ENCODE measurements at regions not wholly inside any gene's neighbourhood (a gene's known extent, or its start where the extent isn't known, plus 50 kb on each side); places are given as distances from the start of the nearest gene placed in this dataset.

DNA sequence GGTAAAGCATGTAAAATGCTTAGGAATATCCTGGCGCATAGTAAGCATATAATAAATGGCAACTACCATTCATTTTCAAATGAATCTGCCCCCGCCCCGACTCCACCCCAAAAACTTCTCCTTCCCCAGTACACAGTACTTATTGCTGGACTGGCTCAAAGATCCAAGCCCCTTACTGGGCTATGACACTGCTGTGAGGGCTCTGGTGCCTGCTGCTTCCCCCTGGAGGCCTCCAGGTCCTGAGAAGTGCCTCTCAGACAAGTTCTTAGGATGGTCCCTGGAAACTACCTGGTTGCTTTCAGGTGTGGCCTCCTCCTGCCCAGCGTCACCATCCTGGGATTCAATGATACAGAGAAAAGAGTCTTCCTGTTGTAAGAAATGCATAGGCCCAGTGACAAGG lies 190.6 kb upstream of the NTM start:
- DNase-seq (ENCODE audit: low read depth, low spot score): no peak
- H3K27ac ChIP-seq: no peak overlapping the region

DNA sequence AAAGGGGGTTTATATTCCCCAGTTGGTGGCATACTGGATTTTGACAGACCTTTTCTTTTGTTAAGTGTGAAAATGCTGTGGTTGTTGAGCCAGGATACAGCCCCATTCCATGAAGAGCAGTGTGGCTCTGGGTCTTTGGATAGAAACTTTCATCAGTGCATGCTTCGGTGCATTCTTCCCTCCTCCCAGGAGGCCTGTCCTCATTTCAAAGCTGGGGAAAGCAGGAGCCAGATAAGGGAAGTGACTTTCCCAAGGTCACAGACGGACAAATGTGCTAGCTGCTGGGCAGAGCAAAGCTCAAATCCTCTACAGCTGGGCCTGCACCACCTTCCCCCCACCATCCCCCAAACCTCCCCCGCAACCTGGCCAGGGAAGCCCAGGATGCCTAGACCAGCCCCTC lies 184.5 kb upstream of the NTM start:
- DNase-seq (ENCODE audit: low read depth, low spot score): no peak

DNA sequence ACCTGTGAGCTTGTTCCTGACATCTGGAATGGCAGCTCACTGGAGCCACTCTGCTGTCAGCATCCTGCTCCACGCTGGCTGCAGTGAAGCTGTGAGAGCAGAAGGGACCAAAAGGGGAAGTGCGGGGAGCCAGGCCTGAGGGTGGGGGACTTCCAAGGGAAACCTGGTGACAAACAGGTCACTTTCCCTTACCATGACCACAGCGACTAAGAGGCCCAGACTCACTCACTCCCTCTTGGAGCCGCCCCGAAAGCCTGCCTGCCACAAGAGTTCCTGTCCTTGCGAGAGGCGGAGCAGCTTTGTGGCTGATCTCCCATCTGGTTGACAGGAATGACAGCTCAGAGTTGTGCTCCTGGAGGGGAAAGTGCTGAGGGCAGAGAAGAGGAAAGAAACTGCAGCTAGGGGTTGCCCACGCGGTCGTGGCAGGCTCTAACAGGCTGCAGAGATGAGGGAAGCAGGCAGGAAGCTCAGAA lies 183.8 kb upstream of the NTM start:
- H3K27ac ChIP-seq: no peak overlapping the region
- no peak for DNase-seq (ENCODE audit: low read depth, low spot score)

More for the DNA sequence above, 184.5 kb upstream of the NTM start:
- H3K27ac ChIP-seq: no peak overlapping the region

DNA sequence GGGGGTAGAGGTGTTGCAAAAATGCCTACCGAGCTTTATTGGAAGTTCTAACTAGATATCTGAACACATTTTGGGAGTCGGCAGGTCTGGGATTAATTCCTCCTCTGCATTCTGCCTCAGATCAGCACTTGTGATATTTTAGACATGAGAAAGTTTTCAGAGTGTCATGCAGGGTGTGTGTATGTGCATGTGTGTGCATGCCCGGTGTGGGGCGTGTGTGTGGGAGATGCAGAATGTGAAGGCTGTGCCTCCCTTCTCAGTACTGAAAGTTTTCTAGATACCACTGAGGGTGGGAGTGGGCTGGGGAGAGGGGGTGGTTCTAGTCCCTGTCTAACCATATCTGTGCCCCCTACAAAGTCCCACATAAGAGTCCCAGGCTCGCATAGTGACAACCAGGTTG lies 180.0 kb upstream of the NTM start:
- H3K27ac ChIP-seq: no peak overlapping the region
- DNase-seq (ENCODE audit: low read depth, low spot score): no peak

DNA sequence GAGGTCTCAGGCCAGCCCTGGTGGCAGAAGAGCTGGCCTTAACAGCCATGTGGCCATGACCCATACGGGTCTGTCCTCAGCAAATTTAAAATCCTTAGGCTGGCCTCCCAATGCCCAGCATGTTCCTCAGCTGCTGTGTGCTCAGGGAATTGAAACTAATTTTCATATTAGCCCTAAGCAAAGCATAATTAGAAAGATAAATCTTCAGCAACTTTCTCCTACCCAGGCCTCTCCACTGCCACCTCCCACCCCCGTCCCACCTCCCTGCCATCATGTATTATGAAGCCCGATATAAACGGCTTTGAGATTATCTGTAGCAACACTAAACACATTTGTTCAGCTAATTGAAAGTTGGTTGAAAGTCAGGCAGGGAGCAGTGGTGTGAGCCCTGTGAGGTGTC lies 178.8 kb upstream of the NTM start:
- DNase-seq (ENCODE audit: low read depth, low spot score): no peak
- no peak overlapping the region for H3K27ac ChIP-seq

DNA sequence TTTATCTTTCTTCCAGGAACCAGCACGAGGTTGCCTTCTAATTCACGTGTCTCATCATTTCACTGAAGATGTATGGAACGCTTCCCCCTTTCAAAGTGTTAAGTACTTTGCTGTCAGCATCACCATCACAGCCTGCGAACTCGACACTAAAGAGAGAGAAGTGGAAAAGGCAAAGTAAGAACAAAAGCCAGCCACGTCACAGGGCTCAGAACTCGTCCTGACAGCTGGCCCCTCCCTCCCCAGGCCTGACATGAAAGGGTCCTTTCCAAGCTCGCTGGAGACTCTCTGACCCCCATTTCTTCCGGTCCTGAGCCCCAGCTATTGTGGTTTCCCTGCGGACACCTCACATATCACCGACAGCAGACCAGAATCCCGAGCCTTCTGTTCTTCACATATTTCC lies 177.8 kb upstream of the NTM start:
- no peak for DNase-seq (ENCODE audit: low read depth, low spot score)
- H3K27ac ChIP-seq: no peak overlapping the region

DNA sequence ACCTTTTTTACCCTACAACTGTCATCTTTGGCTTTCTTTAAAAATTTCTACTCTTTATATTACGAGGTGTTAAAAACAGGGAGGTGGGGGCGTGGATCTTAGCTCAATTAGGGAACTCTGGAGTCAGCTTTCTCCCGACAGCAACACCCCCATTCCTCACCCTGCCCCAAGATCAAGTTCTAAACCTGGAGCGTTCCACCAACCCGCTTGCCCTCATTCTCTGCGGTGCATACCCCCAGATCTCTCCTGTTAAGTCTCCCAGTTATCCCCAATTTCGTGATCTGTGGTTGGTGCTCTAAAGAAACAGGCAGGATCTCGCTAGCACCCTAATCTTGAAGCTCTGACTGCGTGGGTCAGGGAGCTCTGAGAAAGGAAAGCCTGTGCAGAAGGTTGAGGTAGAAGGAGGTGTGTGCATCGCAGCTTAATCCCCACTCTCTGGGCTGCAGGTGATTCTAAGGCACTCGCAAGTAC lies 177.3 kb upstream of the NTM start:
- H3K27ac ChIP-seq: no peak overlapping the region
- DNase-seq (ENCODE audit: low read depth, low spot score): no peak

DNA sequence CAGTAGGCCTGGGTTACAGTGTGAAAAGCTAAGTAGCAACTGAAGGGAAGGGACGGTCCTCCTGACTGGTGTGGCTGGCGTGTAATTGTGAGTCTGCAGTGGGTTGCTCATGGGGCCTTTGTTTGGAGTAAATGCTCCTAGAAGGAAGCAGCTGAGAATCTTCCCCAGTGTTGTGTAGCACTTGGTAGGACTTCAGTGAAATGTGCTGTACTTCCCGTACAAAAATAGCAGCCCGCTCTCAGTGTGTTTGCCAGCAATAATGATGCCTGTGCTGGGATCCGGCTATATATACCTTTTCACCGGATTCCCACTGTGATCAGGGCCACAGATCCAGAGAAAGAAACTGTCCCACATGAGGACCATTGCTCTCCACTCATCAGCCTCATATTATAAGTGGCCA lies 175.7 kb upstream of the NTM start:
- no peak for DNase-seq (ENCODE audit: low read depth, low spot score)
- H3K27ac ChIP-seq: no peak overlapping the region

DNA sequence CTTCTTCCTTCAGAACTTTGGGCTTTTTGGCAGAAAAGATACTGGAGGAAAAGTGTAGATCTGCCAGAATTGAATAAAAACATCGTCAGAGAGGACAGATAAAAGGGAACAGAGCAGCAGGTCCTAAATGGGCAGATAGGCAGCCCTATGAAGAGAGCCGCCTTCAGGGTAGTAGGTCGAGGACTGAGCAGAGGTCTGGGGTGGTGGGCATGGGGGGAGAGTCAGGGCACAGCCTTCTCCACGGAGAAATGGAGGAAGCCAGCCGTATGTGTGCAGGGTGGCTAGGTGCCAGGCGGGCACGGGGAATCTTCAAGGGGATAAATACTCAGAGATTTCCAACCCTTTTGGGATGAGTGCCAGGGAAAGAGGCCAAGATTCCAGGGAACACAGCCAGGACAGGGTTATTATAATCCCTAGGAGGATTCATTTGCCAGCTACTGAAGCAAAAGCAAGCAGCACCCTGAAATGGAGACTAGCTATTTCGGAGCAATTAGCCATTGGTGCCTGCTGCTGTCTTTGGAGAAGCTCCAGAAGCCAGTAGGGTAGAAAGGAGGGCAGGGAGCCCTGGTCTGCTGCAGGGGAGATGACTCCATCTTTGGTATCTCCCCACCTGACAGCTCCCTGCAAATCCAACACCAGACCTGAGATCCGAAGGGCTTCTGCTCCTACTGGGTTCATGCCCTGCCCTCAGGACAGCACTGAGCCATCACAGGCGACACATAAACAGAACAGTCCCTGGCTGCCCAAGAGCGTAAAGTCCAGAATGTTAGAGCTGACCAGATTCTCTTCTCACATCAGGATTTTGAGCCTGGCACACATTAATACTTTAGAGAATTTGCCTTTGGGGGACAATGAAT lies 174.5 kb upstream of the NTM start:
- H3K27ac ChIP-seq: no peak overlapping the region
- no peak for DNase-seq (ENCODE audit: low read depth, low spot score)

DNA sequence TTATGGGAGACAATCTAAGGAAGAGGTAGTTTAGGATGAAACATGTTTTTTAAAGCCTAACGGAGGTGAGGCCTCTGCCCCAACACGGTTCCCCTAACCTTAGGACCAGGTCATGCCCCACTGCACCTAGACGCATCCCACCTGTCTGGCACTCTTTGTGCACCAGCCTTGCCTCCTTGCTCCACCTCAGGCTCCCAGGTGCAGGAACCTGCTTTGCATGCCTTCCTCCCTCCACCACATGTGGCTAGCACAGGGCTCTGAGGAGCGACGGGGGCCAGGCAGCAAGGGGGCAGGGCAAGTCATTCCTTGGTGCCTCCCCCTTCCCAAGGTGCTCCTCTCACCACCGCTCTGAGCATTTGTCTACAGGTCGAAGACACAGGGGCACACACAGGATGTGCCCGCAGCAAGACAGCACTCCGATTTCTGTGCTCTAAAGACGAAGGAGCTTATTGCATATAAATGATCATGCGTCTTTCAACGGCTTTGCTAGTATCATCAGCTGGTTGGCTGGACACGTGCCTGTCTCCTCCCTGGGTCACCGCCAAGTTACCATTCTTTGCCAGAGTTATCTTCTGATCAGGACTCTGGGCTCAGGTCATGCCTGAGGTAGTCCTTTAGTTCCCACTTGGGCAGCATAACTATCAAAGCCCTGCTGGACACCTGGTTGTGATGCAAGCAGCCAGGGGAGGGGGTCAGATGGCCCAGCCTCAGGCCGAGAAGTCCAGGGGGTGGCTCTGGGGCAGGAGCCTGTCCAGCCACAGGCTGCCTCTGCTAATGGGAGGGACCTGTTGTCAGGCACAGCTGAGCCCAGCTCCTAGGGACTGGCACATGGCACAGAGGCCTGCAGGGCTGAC lies 172.0 kb upstream of the NTM start:
- no peak overlapping the region for H3K27ac ChIP-seq
- DNase-seq (ENCODE audit: low read depth, low spot score): no peak

DNA sequence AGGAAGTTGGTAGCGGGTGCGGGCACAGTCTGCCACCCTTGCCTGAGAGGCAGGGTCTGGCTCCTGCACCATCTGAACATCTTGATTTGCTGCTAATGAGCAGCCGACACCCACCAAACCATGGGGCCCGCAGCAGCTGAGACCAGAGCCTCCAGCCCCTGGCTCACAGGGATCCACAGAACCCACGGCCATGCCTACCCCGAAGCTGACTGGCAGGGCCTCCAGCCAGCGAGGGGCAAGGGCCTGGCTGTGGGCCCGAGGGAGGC lies 171.5 kb upstream of the NTM start:
- no peak for DNase-seq (ENCODE audit: low read depth, low spot score)
- no peak overlapping the region for H3K27ac ChIP-seq

DNA sequence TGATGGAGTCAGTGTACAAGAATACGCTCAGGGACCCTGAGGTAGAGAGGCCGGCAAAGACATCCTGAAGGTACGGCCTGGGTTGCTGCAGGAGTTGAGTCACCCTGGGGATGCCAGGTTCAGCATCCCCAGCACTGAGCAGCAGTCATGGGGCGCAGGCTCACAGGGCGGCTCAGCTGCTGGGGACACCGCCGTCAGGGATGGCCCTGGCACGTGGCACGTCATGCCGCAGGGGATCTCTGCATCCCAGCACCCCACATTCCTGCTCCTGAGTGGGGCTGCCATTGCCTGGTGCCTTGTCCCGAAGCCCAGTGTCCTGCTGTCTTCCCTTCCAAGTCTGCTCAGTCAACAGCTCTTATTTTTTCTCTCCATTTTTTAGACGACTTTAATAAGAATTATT lies 168.7 kb upstream of the NTM start:
- H3K27ac ChIP-seq: no peak overlapping the region
- no peak for DNase-seq (ENCODE audit: low read depth, low spot score)

DNA sequence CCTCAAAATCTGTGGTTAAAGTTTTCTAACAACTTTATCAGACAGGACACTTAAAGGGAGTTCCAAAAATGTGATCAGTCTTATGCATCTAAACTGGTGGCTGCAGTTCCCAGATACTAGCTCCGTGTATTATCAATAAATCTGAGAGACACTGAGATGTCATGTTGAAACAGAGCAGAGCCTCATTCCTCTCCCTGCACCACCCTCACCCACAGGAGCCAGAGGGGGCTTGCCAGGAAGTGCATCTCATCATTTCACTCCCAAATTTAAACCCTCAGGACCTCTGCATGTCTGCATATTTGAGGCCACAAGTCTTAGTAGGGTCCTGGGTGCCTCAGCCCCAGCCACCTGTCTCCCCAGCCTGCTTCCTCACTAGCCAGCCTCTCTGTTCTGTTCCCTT lies 167.4 kb upstream of the NTM start:
- no peak for DNase-seq (ENCODE audit: low read depth, low spot score)
- H3K27ac ChIP-seq: no peak overlapping the region

DNA sequence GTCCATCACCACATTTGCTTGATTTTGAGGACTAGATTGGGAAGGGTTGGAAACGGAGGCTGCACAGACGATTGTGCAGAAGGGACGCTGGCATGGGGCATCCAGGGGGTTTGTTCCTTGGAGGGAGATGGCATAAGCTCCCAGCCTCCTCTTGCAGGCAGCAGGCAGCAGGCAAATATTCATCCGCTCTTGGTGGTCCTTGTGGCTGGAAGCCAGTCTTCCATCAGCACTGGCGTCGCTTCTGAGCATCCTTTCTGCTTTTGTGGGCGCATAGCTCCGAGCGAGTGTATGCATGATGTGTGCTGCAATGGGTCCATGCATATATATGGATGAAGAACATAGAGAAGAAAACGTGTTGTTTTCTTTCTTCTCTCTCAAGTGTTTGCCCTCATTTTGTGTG lies 166.1 kb upstream of the NTM start:
- no peak overlapping the region for H3K27ac ChIP-seq
- DNase-seq (ENCODE audit: low read depth, low spot score): no peak

DNA sequence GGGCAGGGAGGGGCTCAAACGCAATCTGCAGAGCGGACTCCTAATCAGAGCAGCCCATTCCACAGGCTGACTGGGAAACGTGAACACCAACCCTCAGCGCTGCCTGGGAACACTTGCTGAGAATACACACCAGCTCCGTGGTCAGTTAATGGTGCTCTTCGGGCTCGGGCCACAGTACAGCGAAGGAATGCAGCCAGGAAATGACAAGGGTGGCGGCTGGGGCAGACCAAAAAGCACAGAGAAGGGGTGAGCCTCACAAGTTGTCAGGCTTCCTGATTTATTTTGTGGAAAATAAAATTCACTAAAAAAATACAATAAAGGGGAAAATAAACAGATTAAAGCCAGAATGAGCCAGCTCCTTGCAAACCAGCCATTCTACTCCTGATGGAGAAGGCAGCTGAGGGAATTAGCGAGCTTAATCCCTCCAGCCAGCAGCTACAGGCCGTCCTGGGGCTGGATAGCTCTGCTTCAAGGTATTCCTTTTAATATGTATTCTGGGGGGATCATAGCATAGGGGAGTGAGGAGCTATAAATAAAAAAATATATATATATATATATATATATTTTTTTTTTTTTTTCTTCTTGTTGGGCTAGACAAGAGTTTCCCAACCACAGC lies 165.5 kb upstream of the NTM start:
- DNase-seq (ENCODE audit: low read depth, low spot score): no peak
- no peak overlapping the region for H3K27ac ChIP-seq

DNA sequence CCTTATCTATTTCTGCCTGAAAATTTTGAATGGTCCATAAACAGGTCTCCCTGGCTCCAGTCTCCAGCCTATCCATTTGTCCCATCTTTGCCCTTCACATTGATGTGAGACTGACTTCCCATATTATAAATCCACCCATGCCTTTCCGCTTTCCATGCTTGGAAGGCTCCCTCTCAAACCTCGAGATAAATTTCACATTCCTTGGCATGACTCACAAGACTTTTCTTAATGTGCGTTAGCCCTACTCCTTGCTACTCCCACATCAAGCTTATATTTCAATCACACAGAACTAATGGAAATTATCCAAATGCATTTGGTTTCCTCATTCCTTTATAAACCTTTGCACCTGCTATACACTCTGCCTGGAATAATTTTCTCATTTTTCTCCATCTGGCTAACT lies 163.7 kb upstream of the NTM start:
- no peak for DNase-seq (ENCODE audit: low read depth, low spot score)
- no peak overlapping the region for H3K27ac ChIP-seq

DNA sequence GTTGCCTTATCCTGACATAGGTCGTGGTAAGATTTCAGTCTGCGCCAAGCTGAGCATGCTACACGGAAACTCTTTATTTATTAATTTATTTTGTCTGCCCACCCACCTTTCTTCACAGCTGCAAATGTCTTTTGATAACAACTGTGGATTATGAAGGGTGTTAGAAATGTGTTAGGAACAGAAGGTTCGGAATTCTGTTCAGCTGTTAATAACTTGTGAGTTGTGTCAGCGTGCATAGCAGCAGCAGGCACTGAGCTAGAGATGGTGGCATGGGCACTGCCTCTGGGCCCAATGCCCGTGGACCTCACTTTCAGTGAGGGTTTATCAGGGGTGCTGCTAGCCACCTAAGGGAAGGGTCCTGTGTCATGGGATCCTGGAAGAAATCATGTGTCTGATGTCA lies 162.5 kb upstream of the NTM start:
- H3K27ac ChIP-seq: no peak overlapping the region
- DNase-seq (ENCODE audit: low read depth, low spot score): no peak

DNA sequence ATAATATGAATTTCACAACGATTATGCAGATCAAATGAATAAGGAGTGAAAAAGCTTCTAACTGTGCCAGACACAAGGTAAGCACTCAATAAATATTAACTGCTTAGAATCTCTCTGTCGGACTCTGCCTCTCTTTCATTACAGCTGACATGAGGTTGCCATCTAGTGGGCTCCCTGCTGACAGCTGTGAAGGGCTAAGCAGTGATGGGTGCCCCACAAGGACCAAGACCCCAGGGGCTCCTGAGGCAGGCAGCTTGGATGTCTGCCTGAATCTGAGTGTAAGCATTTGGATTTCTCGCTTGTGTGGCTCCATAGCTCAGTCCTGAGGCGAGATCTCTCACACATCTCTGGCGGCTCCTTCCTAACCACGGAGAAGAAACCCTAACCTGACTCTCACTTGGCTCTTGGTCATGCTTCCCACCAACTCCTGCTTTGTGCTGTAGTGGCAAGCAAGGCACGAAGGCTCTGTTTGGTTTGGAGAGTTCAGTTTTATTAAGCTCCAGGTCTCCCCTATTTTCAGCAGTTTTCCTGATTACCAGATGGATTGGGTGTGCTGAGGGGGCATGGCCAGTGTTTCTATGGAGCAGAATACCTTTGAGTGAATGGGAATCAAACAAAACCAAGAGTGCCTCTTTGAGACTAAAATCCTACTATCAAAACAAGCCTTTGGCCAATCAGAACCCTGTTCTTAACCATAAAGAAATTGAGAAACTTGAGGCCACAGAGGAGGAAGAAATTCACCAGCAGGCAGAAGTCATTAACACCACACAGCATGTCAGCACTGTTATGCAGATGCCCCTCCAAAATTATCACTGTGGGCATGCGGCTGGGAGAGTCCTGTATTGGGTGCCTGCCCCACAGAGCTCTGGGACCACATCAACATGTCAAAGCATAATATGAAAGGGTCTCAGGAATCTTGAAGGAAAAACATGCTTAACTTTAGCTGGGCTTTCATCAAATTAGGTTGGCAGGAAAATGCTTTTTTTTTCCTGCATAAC lies 152.8 kb upstream of the NTM start:
- H3K27ac ChIP-seq: no peak overlapping the region
- no peak for DNase-seq (ENCODE audit: low read depth, low spot score)

DNA sequence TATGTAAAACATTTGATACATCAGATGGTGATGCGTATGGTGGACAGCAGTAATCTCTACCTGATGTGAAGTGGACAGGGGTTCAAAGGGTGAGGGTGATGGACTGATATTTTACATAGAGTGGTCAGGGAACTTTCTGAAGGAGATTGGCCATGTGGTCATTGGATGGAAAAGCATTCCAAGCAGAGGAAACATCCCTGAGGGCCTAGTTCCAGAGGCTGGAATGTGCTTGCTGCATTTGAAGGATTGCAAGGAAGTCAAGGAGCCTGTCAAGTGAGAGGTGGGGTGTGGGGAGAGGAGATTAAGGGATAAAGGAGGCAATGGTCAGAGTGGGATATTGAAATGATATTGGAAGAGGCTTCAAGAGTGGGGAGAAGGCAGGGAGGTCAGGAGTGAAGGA lies 151.9 kb upstream of the NTM start:
- no peak for DNase-seq (ENCODE audit: low read depth, low spot score)
- H3K27ac ChIP-seq: no peak overlapping the region

DNA sequence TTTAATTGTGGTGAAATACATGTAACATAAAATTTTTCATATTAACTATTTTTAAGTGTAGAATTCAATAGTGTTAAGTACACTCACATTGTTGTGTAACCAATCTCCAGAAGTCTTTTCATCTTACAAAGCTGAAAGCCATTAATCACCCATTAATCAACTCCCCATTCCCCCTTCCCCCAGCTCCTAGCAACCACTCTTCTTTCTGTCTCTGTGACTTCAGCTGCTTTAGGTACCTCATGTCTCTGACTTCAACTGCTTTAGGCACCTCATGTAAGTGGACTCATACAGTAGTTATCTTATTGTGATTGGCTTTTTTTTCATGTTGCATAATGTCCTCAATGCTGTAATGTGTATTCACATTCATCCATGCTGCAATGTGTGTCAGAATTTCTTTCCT lies 150.8 kb upstream of the NTM start:
- DNase-seq (ENCODE audit: low read depth, low spot score): no peak
- no peak overlapping the region for H3K27ac ChIP-seq
